OCI-LY1 (cell line): ENCODE measurements at regions not wholly inside any gene's neighbourhood (a gene's known extent, or its start where the extent isn't known, plus 50 kb on each side); places are given as distances from the start of the nearest gene placed in this dataset.

ENCODE experiments used
- H2AFZ ChIP-seq: fragments of 200-600 bp; sonication (generic), shearing (Covaris generic); 2 replicates; pipeline ENCODE4 v1.6.0; 2014; ENCODE audit warnings: antibody characterized with exemption, mild to moderate bottlenecking, low read length
- H3F3A ChIP-seq: fragments of 200-600 bp; sonication (generic), shearing (Covaris generic); 2 replicates; pipeline ENCODE4 v1.6.0; 2014; ENCODE audit warnings: mild to moderate bottlenecking, antibody characterized with exemption, low read length, moderate library complexity; ENCODE audit not compliant: insufficient read depth
- H3K27ac ChIP-seq: fragments of 200-600 bp; sonication (generic); 2 replicates; pipeline ENCODE4 v1.5.1; 2014; ENCODE audit warnings: low read length, mixed run types, mild to moderate bottlenecking, low read depth; ENCODE audit not compliant: poor library complexity, severe bottlenecking
- H3K27me3 ChIP-seq: fragments of 200-600 bp; sonication (generic); 2 replicates; pipeline ENCODE4 v1.6.0; 2014; ENCODE audit warnings: antibody characterized with exemption, mild to moderate bottlenecking, low read length, moderate library complexity; ENCODE audit not compliant: insufficient read depth
- H3K36me3 ChIP-seq: fragments of 200-600 bp; sonication (generic); 2 replicates; pipeline ENCODE4 v1.6.1; 2014; ENCODE audit warnings: mild to moderate bottlenecking, antibody characterized with exemption, low read length, moderate library complexity, mixed read lengths; ENCODE audit not compliant: insufficient read depth
- H3K4me1 ChIP-seq: fragments of 200-600 bp; sonication (generic); 2 replicates; pipeline ENCODE4 v1.5.1; 2014; ENCODE audit warnings: mild to moderate bottlenecking, low read length, moderate library complexity; ENCODE audit not compliant: insufficient read depth, severe bottlenecking
- H3K4me2 ChIP-seq: fragments of 200-600 bp; sonication (generic), shearing (Covaris generic); 2 replicates; pipeline ENCODE4 v1.6.1; 2014; ENCODE audit warnings: low read length
- H3K4me3 ChIP-seq: fragments of 200-600 bp; sonication (generic); 2 replicates; pipeline ENCODE4 v1.5.1; 2014; ENCODE audit warnings: low read length, low read depth, mild to moderate bottlenecking, mixed read lengths; ENCODE audit not compliant: poor library complexity, severe bottlenecking
- H3K79me2 ChIP-seq: fragments of 200-600 bp; shearing (Covaris generic); 2 replicates; pipeline ENCODE4 v1.6.1; 2016; ENCODE audit warnings: mixed run types, low read length, mixed read lengths; ENCODE audit not compliant: insufficient read depth
- H3K9ac ChIP-seq: fragments of 200-600 bp; sonication (generic), shearing (Covaris generic); 2 replicates; pipeline ENCODE4 v1.6.1; 2014; ENCODE audit warnings: mild to moderate bottlenecking, low read length, mixed read lengths
- H3K9me2 ChIP-seq: fragments of 200-600 bp; sonication (generic), shearing (Covaris generic); 2 replicates; pipeline ENCODE4 v1.6.1; 2014; ENCODE audit warnings: low read depth, mild to moderate bottlenecking, low read length, mixed read lengths
- H3K9me3 ChIP-seq: fragments of 200-600 bp; shearing (Covaris generic); 2 replicates; pipeline ENCODE4 v1.6.1; 2014; ENCODE audit warnings: low read length, mixed read lengths
- H4K20me1 ChIP-seq: fragments of 200-600 bp; sonication (generic), shearing (Covaris generic); 2 replicates; pipeline ENCODE4 v1.6.0; 2016; ENCODE audit warnings: mild to moderate bottlenecking, low read length; ENCODE audit not compliant: insufficient read depth
- CTCF ChIP-seq: fragments of 200-600 bp; sonication (generic), shearing (Covaris generic); IDR thresholded peaks from 2 replicates; pipeline ENCODE4 v1.5.1; 2017; ENCODE audit warnings: mild to moderate bottlenecking, antibody characterized with exemption, low read length, moderate library complexity, mixed read lengths
- EZH2 ChIP-seq: fragments of 200-600 bp; sonication (generic), shearing (Covaris generic); IDR thresholded peaks from 2 replicates; pipeline ENCODE4 v1.8.0; 2017; ENCODE audit warnings: borderline replicate concordance, mixed run types, mild to moderate bottlenecking, antibody characterized with exemption, low read length, moderate library complexity, mixed read lengths

- H2AFZ ChIP-seq: no peak overlapping the region
- H3K9me3 ChIP-seq: no peaks in the 10 kb centered on the region
- no peaks in the 10 kb centered on the region for H4K20me1 ChIP-seq
- no peak overlapping the region for H3K9ac ChIP-seq
- H3F3A ChIP-seq: no peaks in the 10 kb centered on the region
- H3K4me1 ChIP-seq: no peaks in the 10 kb centered on the region
- no peaks in the 10 kb centered on the region for H3K79me2 ChIP-seq
- H3K36me3 ChIP-seq: no peaks in the 10 kb centered on the region
- no peak overlapping the region for H3K4me2 ChIP-seq
- no peak overlapping the region for H3K4me3 ChIP-seq
- TF ChIP-seq EZH2 (no peak), CTCF (no peak)
- no peak overlapping the region for H3K27ac ChIP-seq
- no peaks in the 10 kb centered on the region for H3K27me3 ChIP-seq
- H3K9me2 ChIP-seq: no peaks in the 10 kb centered on the region
Measured at GRCh38 chr6:146905181-146905704, 299.0 kb upstream of the STXBP5 start.

GRCh38 chr6:146908786-146909185 is 295.4 kb upstream of the STXBP5 start:
- no peaks in the 10 kb centered on the region for H3K9me3 ChIP-seq
- no peaks in the 10 kb centered on the region for H4K20me1 ChIP-seq
- no peaks in the 10 kb centered on the region for H3K27me3 ChIP-seq
- no peaks in the 10 kb centered on the region for H3F3A ChIP-seq
- H3K36me3 ChIP-seq: no peaks in the 10 kb centered on the region
- H3K27ac ChIP-seq: no peak overlapping the region
- TF ChIP-seq EZH2 (no peak), CTCF (no peak)
- H3K4me2 ChIP-seq: no peak overlapping the region
- H3K79me2 ChIP-seq: no peaks in the 10 kb centered on the region
- no peaks in the 10 kb centered on the region for H3K4me1 ChIP-seq
- no peaks in the 10 kb centered on the region for H3K9me2 ChIP-seq
- no peak overlapping the region for H2AFZ ChIP-seq
- H3K9ac ChIP-seq: no peak overlapping the region
- H3K4me3 ChIP-seq: no peak overlapping the region

- Histone ChIP-seq H3F3A (no peaks in the 10 kb centered on the region), H3K9me2 (no peaks in the 10 kb centered on the region), H4K20me1 (no peaks in the 10 kb centered on the region), H3K9ac (no peak overlapping the region), H3K4me2 (no peak overlapping the region), H3K4me3 (no peak overlapping the region), H3K36me3 (no peaks in the 10 kb centered on the region), H2AFZ (no peak overlapping the region), H3K79me2 (no peaks in the 10 kb centered on the region), H3K27me3 (no peaks in the 10 kb centered on the region), H3K27ac (no peak overlapping the region), H3K4me1 (no peaks in the 10 kb centered on the region), H3K9me3 (no peaks in the 10 kb centered on the region)
- TF ChIP-seq EZH2: no peak
- no peak for TF ChIP-seq CTCF
Measured at GRCh38 chr6:146909376-146909775, 294.8 kb upstream of the STXBP5 start.
